Nephron progenitor cell (in vitro differentiated cells): ENCODE measurements at regions not wholly inside any gene's neighbourhood (a gene's known extent, or its start where the extent isn't known, plus 50 kb on each side); places are given as distances from the start of the nearest gene placed in this dataset.

Experiments used
- DNase-seq: peaks from one replicate; pipeline ENCODE4 v3.0.0; 2021
- H3K27ac Mint-ChIP-seq: 2 replicates; pipeline ENCODE4 v1.8.0; 2021; ENCODE audit warnings: mild to moderate bottlenecking, moderate library complexity, mixed read lengths
- H3K27me3 Mint-ChIP-seq: 2 replicates; pipeline ENCODE4 v1.8.0; 2021; ENCODE audit warnings: mild to moderate bottlenecking, low read depth, mixed read lengths; ENCODE audit not compliant: poor library complexity
- H3K36me3 Mint-ChIP-seq: 2 replicates; pipeline ENCODE4 v1.8.0; 2021; ENCODE audit warnings: low read depth, mixed read lengths
- H3K4me1 Mint-ChIP-seq: 2 replicates; pipeline ENCODE4 v1.8.0; 2021; ENCODE audit warnings: mixed read lengths
- H3K4me3 Mint-ChIP-seq: 2 replicates; pipeline ENCODE4 v1.8.0; 2021; ENCODE audit warnings: mild to moderate bottlenecking, moderate library complexity, mixed read lengths
- H3K9me3 Mint-ChIP-seq: 2 replicates; pipeline ENCODE4 v1.8.0; 2021; ENCODE audit warnings: mild to moderate bottlenecking, moderate library complexity, mixed read lengths
- TF ChIP-seq, protein P1 (sequence below): fragments of 200-600 bp; sonication (generic); IDR thresholded peaks from 2 replicates; pipeline ENCODE4 v1.5.0; 2021; ENCODE audit warnings: antibody characterized with exemption

GRCh38 chr12:47353508-47353907 is 273.7 kb upstream of the AMIGO2 start:
- TF ChIP-seq, protein P1, sequence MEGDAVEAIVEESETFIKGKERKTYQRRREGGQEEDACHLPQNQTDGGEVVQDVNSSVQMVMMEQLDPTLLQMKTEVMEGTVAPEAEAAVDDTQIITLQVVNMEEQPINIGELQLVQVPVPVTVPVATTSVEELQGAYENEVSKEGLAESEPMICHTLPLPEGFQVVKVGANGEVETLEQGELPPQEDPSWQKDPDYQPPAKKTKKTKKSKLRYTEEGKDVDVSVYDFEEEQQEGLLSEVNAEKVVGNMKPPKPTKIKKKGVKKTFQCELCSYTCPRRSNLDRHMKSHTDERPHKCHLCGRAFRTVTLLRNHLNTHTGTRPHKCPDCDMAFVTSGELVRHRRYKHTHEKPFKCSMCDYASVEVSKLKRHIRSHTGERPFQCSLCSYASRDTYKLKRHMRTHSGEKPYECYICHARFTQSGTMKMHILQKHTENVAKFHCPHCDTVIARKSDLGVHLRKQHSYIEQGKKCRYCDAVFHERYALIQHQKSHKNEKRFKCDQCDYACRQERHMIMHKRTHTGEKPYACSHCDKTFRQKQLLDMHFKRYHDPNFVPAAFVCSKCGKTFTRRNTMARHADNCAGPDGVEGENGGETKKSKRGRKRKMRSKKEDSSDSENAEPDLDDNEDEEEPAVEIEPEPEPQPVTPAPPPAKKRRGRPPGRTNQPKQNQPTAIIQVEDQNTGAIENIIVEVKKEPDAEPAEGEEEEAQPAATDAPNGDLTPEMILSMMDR = no peak
- DNase-seq = no peak
- Mint-ChIP-seq H3K4me3 (no peak overlapping the region), H3K4me1 (peaks cover 27% of the 10 kb centered on the region), H3K36me3 (no peaks in the 10 kb centered on the region), H3K27me3 (no peaks in the 10 kb centered on the region), H3K9me3 (peaks cover 13% of the 10 kb centered on the region), H3K27ac (peak overlapping the region; percentile 84)

DNA sequence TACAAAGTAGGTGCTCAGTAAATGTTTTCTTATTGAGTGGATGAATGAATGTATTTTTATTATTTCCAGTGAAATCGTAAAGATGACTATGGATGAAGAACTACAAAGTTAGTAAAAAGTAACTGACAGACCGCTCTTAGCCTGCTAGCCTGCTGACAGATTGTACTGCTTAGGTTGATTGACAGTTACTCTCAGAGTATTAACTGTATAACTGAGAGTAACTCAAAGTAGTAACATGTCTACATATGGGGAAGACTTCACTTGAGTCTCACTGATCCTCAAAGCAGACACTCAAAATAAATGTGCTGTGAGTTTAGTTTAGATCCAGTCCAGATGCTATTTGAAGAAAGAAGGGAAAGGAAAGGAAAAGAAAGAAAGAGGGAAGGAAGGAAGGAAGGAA is 272.3 kb upstream of the AMIGO2 start:
- DNase-seq = no peak
- peaks cover 10% of the 10 kb centered on the region for H3K9me3 Mint-ChIP-seq
- no peaks in the 10 kb centered on the region for H3K36me3 Mint-ChIP-seq
- H3K4me3 Mint-ChIP-seq = no peak overlapping the region
- no peaks in the 10 kb centered on the region for H3K27me3 Mint-ChIP-seq
- peaks cover 27% of the 10 kb centered on the region for H3K4me1 Mint-ChIP-seq
- TF ChIP-seq, protein P1 = no peak
- H3K27ac Mint-ChIP-seq = no peak overlapping the region

DNA sequence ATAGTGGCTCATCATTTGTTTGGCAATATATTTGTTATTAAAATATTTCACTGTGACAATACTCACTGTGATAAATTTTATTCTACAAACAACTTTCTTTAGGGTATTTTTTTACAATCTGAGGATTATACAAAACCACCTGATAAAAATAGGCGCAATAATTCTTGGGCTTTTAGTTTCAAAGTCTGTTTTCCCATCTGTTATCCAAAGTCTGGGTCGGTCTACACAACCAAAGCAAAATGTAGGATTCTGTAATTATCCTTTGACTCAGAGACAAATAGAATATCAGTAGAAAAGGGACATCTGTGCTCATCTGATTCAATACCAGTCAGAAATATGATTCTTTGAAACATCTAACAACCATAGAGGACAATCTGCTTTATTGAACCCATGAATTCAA is 271.8 kb upstream of the AMIGO2 start:
- Mint-ChIP-seq H3K4me1 (peaks cover 22% of the 10 kb centered on the region), H3K27ac (no peak overlapping the region), H3K4me3 (no peak overlapping the region), H3K27me3 (no peaks in the 10 kb centered on the region), H3K36me3 (no peaks in the 10 kb centered on the region), H3K9me3 (peaks cover 10% of the 10 kb centered on the region)
- TF ChIP-seq, protein P1 = no peak
- DNase-seq = no peak

DNA sequence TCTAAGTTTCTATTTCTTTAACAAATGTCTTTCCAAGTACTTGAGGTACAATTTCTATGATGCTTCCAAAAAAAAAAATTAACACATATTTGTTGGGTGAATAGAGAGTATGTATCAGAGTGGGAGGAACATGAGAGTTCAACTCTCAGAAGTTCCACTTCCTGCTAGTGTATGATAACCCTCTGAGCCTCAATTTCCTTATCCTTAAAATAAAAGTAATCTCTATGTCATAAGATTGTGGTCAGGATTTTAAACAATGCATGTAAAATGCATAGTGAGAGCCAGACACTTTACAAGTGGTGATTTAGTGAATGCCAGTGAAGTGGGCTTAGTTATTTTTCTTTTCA is 270.3 kb upstream of the AMIGO2 start:
- TF ChIP-seq, protein P1 = no peak
- peaks cover 12% of the 10 kb centered on the region for H3K4me1 Mint-ChIP-seq
- DNase-seq = no peak
- no peak overlapping the region for H3K27ac Mint-ChIP-seq
- H3K27me3 Mint-ChIP-seq = no peaks in the 10 kb centered on the region
- no peak overlapping the region for H3K4me3 Mint-ChIP-seq
- no peaks in the 10 kb centered on the region for H3K36me3 Mint-ChIP-seq
- peaks cover 5% of the 10 kb centered on the region for H3K9me3 Mint-ChIP-seq

GRCh38 chr12:47349137-47350061 is 269.6 kb upstream of the AMIGO2 start:
- TF ChIP-seq, protein P1 = no peak
- no peak overlapping the region for H3K4me3 Mint-ChIP-seq
- peaks cover 12% of the 10 kb centered on the region for H3K4me1 Mint-ChIP-seq
- no peaks in the 10 kb centered on the region for H3K36me3 Mint-ChIP-seq
- H3K9me3 Mint-ChIP-seq = peaks cover 5% of the 10 kb centered on the region
- H3K27me3 Mint-ChIP-seq = no peaks in the 10 kb centered on the region
- H3K27ac Mint-ChIP-seq = no peak overlapping the region
- no peak for DNase-seq

GRCh38 chr12:47348206-47348605 is 268.4 kb upstream of the AMIGO2 start:
- Mint-ChIP-seq H3K4me1 (peaks cover 8% of the 10 kb centered on the region), H3K9me3 (no peaks in the 10 kb centered on the region), H3K27me3 (no peaks in the 10 kb centered on the region), H3K4me3 (no peak overlapping the region), H3K27ac (no peak overlapping the region), H3K36me3 (no peaks in the 10 kb centered on the region)
- TF ChIP-seq, protein P1 = no peak
- DNase-seq = no peak
